AG04450 (cell line): ENCODE measurements at regions not wholly inside any gene's neighbourhood (a gene's known extent, or its start where the extent isn't known, plus 50 kb on each side); places are given as distances from the start of the nearest gene placed in this dataset.

ENCODE experiments used
- CTCF ChIA-PET: fragments of 300-600, 350-600 bp; formaldehyde crosslinking; extraction: SDS; loops from one replicate; lab custom pipeline; 2022; ENCODE audit warnings: antibody characterized with exemption, inconsistent platforms; lab: Charles Lee
- POLR2A ChIA-PET: fragments of 350-600 bp; formaldehyde crosslinking; extraction: SDS; loops from one replicate; lab custom pipeline; 2021; ENCODE audit warnings: antibody characterized with exemption, inconsistent platforms; lab: Yijun Ruan, JAX
- DNase-seq: peaks from one replicate; pipeline ENCODE4 v3.0.0-alpha.2; 2011; ENCODE audit warnings: low read depth, low spot score
- H3K27ac ChIP-seq: one replicate; pipeline ENCODE4 v1.5.1; 2012; ENCODE audit warnings: low read depth, low read length, control low read depth
- H3K27me3 ChIP-seq: one replicate; pipeline ENCODE4 v1.6.0; 2012; ENCODE audit warnings: low read length; ENCODE audit not compliant: control insufficient read depth, insufficient read depth
- H3K4me3 ChIP-seq: 2 replicates; pipeline ENCODE4 v1.5.1; 2011; ENCODE audit warnings: mild to moderate bottlenecking, low read depth, low read length, control low read depth
- H3K9me3 ChIP-seq: 2 replicates; pipeline ENCODE4 v1.5.1; 2012; ENCODE audit warnings: low read length; ENCODE audit not compliant: control insufficient read depth, insufficient read depth
- TF ChIP-seq, protein P1 (sequence below): IDR thresholded peaks from 2 replicates; pipeline ENCODE4 v1.5.1; 2011; ENCODE audit warnings: low read depth, low read length, control low read depth, inconsistent platforms

DNA sequence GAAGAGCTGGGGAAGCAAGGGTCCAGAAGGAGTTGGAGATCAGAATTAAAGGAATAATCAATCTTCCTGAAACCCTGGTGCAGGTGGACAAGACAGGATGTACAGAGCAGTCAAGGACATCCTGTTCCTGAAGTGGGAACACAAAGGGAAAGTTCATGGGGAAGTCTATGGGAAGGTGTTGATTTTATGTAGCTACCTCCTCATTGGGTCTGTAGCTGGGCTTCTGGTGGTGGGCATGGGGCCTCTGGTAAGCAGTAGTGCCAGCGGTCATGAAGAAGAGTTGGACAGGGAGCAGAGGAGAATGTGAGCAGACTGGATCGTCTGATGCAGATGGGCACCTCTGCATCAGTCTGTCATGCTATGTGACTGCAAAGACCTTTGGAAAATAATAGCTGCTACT is 75.7 kb upstream of the PPM1H start:
- TF ChIP-seq, protein P1, sequence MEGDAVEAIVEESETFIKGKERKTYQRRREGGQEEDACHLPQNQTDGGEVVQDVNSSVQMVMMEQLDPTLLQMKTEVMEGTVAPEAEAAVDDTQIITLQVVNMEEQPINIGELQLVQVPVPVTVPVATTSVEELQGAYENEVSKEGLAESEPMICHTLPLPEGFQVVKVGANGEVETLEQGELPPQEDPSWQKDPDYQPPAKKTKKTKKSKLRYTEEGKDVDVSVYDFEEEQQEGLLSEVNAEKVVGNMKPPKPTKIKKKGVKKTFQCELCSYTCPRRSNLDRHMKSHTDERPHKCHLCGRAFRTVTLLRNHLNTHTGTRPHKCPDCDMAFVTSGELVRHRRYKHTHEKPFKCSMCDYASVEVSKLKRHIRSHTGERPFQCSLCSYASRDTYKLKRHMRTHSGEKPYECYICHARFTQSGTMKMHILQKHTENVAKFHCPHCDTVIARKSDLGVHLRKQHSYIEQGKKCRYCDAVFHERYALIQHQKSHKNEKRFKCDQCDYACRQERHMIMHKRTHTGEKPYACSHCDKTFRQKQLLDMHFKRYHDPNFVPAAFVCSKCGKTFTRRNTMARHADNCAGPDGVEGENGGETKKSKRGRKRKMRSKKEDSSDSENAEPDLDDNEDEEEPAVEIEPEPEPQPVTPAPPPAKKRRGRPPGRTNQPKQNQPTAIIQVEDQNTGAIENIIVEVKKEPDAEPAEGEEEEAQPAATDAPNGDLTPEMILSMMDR, result no peak
- ChIA-PET CTCF (no interaction called here), POLR2A (no interaction called here)
- Histone ChIP-seq H3K27ac (no peak overlapping the region), H3K9me3 (no peaks in the 10 kb centered on the region), H3K27me3 (no peaks in the 10 kb centered on the region), H3K4me3 (no peak overlapping the region)
- no peak for DNase-seq

DNA sequence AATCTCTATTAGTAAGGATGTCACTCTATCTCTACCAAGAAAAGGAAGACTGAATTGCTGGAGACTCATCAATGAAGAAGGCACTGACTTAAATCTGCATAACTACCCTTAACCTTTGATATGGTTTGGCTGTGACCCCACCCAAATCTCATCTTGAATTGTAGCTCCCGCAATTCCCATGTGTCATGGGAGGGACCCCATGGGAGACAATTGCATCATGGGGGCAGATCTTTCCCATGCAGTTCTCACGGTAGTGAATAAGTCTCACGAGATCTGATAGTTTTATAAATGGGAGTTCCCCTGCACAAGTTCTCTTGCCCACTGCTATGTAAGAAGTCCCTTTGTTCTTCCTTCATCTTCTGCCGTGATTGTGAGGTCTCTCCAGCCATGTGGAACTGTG is 73.4 kb upstream of the PPM1H start:
- no peak overlapping the region for H3K27ac ChIP-seq
- H3K9me3 ChIP-seq, result peaks cover under 1% of the 10 kb centered on the region; the same call in 1 of the 2 replicates
- H3K4me3 ChIP-seq, result no peak overlapping the region
- TF ChIP-seq, protein P1, result no peak
- CTCF ChIA-PET, result no interaction called here
- no peaks in the 10 kb centered on the region for H3K27me3 ChIP-seq
- no peak for DNase-seq
- POLR2A ChIA-PET, result no interaction called here

DNA sequence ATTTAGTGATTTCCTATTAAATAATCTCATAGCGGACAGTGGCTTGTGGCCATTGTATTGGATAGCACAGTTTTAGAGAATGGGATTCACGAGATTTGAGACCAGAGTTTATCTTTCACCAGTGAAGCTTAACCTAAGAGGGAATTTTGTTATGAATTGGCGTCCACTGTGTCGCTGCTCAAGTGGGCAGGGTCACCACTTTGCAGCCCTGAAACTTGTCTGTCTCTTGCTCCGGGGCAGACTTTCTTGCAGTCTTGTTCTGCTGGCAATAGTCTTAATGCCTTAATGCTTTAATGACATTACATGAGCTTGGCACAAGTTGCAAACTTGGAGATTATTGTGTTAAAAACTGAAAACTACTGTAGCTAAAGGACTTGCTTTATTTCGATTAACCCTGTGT is 72.8 kb upstream of the PPM1H start:
- Histone ChIP-seq H3K9me3 (peaks cover 3% of the 10 kb centered on the region; the same call in 1 of the 2 replicates), H3K27ac (no peak overlapping the region), H3K4me3 (no peak overlapping the region), H3K27me3 (no peaks in the 10 kb centered on the region)
- TF ChIP-seq, protein P1, result no peak
- no peak for DNase-seq
- POLR2A ChIA-PET, result no interaction called here
- CTCF ChIA-PET, result no interaction called here

DNA sequence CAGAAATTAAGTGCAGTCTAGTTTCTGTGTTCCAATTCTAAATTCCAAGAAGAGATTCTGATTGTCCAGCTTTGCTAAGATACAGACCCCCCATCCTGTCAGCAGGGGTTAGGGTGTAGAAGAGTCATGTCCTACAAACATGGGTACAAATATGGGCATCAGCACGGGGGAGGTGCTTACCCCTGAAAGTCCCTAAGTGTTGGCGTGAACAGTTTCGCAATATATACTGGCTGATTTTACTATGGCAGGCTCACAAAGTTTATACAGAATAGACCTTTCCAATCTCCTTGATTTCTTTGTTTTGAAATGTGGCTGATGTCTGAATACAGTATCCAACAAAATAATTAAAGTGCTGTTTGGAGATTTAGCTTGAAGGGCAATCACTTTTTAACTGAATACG is 71.6 kb upstream of the PPM1H start:
- POLR2A ChIA-PET, result no interaction called here
- Histone ChIP-seq H3K9me3 (peaks cover 3% of the 10 kb centered on the region; the same call in 1 of the 2 replicates), H3K4me3 (no peak overlapping the region), H3K27ac (no peak overlapping the region), H3K27me3 (no peaks in the 10 kb centered on the region)
- no peak for DNase-seq
- CTCF ChIA-PET, result no interaction called here
- TF ChIP-seq, protein P1, result no peak

DNA sequence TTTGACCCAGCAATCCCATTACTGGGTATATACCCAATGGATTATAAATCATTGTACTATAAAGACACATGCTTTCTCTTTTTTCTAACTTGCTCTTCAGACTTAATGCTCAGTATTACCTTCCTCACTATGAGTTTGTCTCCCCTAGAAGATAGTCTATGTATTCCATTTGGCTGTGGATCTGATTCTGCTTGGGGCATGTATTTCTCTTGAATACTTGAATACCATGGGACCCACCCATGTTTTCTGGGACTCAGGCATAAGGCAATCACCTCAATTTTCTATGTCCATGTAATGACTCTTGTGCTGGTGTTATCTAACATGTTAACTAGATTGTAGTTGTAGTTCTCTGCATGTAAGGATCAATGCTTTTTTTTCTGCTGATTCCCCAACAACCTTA is 70.4 kb upstream of the PPM1H start:
- ChIA-PET POLR2A (no interaction called here), CTCF (no interaction called here)
- no peak overlapping the region for H3K4me3 ChIP-seq
- H3K27me3 ChIP-seq, result no peaks in the 10 kb centered on the region
- TF ChIP-seq, protein P1, result no peak
- H3K9me3 ChIP-seq, result peaks cover 3% of the 10 kb centered on the region; the same call in 1 of the 2 replicates
- DNase-seq, result no peak
- no peak overlapping the region for H3K27ac ChIP-seq
